ENCODE measurements at regions not wholly inside any gene's neighbourhood (a gene's known extent, or its start where the extent isn't known, plus 50 kb on each side); places are given as distances from the start of the nearest gene placed in this dataset.

DNA sequence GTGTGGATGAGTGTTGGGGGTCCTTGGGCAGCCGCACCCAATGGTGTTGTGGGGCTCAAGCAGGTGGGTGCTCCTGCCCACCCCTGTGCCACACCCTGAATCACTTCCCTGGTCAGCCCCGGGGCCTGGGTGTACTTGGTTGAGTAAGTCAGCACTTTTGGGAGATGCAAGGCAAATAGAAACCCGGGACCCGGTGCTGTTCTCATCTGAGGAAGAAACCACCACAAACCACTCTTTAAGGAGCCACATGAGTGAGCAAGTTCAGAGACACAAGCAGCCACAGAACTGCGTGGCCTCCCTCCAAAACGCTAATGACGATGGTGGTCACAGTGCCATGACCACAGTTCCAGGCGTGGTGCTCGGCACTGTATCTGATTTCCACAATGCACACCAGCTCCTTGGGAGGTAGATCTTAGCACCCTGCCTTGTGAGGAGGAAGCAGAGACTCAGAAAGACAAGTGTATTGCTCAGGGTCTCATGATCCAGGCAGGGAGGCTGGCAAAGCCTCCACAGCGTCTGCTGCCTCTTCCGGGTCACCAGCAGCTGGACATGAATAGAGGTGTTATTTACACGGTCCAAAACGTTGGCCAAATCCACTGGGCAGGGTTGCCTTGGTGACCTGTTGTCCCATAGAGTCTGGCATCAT, 118.2 kb upstream of the ALDH1A3 start:
- peaks cover 0 to 2% (median 0%) of the 10 kb centered on the region in 4 donors for H3K9me3 ChIP-seq (ENCODE audit: control insufficient read depth in 4 of 4, low read length in 3 of 4)
- peaks cover 0 to 7% (median 3%) of the 10 kb centered on the region in 4 donors for H3K27me3 ChIP-seq (ENCODE audit: control insufficient read depth in 4 of 4, insufficient read depth in 4 of 4, low read length in 3 of 4)
- peak; percentile 30 for DNase-seq (ENCODE audit: low spot score)
- 76% methylated on average over 13 of the region's 13 CpGs for WGBS
- no peak overlapping the region for H3K4me3 ChIP-seq (ENCODE audit: low read depth in 1 of 3, low read length in 3 of 3)
- H3K36me3 ChIP-seq (ENCODE audit: control insufficient read depth in 4 of 4, insufficient read depth in 3 of 4, low read depth in 1 of 4, low read length in 3 of 4): no peaks in the 10 kb centered on the region
- TF ChIP-seq EGR1 (IDR thresholded peaks at IDR 0.05; ENCODE audit: low read depth in 2 of 2) (no peak), RAD21 (IDR thresholded peaks at IDR 0.05) (no peak), FOXA2 (IDR thresholded peaks at IDR 0.05) (no peak), NR2F2 (IDR thresholded peaks at IDR 0.05) (no peak), HNF4G (IDR thresholded peaks at IDR 0.05) (no peak), RXRA (IDR thresholded peaks at IDR 0.05) (no peak), SP1 (IDR thresholded peaks at IDR 0.05) (no peak), GABPA (IDR thresholded peaks at IDR 0.05 in 1 of 2, conservative IDR thresholded peaks at IDR 0.05 in 1 of 2) (no peak), FOXA1 (IDR thresholded peaks at IDR 0.05) (no peak), TAF1 (conservative IDR thresholded peaks at IDR 0.05) (no peak), HNF4A (conservative IDR thresholded peaks at IDR 0.05) (no peak), JUND (IDR thresholded peaks at IDR 0.05) (no peak)
- TF ChIP-seq, protein P1, sequence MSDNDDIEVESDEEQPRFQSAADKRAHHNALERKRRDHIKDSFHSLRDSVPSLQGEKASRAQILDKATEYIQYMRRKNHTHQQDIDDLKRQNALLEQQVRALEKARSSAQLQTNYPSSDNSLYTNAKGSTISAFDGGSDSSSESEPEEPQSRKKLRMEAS (IDR thresholded peaks at IDR 0.05): no peak
- TF ChIP-seq, protein P2, sequence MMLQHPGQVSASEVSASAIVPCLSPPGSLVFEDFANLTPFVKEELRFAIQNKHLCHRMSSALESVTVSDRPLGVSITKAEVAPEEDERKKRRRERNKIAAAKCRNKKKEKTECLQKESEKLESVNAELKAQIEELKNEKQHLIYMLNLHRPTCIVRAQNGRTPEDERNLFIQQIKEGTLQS (IDR thresholded peaks at IDR 0.05): no peak
- TF ChIP-seq, protein P3, sequence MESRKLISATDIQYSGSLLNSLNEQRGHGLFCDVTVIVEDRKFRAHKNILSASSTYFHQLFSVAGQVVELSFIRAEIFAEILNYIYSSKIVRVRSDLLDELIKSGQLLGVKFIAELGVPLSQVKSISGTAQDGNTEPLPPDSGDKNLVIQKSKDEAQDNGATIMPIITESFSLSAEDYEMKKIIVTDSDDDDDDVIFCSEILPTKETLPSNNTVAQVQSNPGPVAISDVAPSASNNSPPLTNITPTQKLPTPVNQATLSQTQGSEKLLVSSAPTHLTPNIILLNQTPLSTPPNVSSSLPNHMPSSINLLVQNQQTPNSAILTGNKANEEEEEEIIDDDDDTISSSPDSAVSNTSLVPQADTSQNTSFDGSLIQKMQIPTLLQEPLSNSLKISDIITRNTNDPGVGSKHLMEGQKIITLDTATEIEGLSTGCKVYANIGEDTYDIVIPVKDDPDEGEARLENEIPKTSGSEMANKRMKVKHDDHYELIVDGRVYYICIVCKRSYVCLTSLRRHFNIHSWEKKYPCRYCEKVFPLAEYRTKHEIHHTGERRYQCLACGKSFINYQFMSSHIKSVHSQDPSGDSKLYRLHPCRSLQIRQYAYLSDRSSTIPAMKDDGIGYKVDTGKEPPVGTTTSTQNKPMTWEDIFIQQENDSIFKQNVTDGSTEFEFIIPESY (IDR thresholded peaks at IDR 0.05): no peak
- TF ChIP-seq, protein P4, sequence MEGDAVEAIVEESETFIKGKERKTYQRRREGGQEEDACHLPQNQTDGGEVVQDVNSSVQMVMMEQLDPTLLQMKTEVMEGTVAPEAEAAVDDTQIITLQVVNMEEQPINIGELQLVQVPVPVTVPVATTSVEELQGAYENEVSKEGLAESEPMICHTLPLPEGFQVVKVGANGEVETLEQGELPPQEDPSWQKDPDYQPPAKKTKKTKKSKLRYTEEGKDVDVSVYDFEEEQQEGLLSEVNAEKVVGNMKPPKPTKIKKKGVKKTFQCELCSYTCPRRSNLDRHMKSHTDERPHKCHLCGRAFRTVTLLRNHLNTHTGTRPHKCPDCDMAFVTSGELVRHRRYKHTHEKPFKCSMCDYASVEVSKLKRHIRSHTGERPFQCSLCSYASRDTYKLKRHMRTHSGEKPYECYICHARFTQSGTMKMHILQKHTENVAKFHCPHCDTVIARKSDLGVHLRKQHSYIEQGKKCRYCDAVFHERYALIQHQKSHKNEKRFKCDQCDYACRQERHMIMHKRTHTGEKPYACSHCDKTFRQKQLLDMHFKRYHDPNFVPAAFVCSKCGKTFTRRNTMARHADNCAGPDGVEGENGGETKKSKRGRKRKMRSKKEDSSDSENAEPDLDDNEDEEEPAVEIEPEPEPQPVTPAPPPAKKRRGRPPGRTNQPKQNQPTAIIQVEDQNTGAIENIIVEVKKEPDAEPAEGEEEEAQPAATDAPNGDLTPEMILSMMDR (IDR thresholded peaks at IDR 0.05; ENCODE audit: low read depth, low read length, missing input control): no peak
- TF ChIP-seq, protein P5, sequence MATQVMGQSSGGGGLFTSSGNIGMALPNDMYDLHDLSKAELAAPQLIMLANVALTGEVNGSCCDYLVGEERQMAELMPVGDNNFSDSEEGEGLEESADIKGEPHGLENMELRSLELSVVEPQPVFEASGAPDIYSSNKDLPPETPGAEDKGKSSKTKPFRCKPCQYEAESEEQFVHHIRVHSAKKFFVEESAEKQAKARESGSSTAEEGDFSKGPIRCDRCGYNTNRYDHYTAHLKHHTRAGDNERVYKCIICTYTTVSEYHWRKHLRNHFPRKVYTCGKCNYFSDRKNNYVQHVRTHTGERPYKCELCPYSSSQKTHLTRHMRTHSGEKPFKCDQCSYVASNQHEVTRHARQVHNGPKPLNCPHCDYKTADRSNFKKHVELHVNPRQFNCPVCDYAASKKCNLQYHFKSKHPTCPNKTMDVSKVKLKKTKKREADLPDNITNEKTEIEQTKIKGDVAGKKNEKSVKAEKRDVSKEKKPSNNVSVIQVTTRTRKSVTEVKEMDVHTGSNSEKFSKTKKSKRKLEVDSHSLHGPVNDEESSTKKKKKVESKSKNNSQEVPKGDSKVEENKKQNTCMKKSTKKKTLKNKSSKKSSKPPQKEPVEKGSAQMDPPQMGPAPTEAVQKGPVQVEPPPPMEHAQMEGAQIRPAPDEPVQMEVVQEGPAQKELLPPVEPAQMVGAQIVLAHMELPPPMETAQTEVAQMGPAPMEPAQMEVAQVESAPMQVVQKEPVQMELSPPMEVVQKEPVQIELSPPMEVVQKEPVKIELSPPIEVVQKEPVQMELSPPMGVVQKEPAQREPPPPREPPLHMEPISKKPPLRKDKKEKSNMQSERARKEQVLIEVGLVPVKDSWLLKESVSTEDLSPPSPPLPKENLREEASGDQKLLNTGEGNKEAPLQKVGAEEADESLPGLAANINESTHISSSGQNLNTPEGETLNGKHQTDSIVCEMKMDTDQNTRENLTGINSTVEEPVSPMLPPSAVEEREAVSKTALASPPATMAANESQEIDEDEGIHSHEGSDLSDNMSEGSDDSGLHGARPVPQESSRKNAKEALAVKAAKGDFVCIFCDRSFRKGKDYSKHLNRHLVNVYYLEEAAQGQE (IDR thresholded peaks at IDR 0.05): no peak
- H3K4me1 ChIP-seq (ENCODE audit: control insufficient read depth in 4 of 4, insufficient read depth in 4 of 4, low read length in 3 of 4): no peaks in the 10 kb centered on the region
- no peak overlapping the region for H3K27ac ChIP-seq (ENCODE audit: low read depth in 1 of 2, low read length in 2 of 2)
- no peak overlapping the region for H3K9ac ChIP-seq (ENCODE audit: low read depth in 1 of 2, low read length in 2 of 2)

All from liver (tissue), 8 donors.